ENCODE measurements at regions not wholly inside any gene's neighbourhood (a gene's known extent, or its start where the extent isn't known, plus 50 kb on each side); places are given as distances from the start of the nearest gene placed in this dataset.

GRCh38 chr11:24082241-24082640 is 414.6 kb upstream of the LUZP2 start:
- TF ChIP-seq POLR2A (IDR thresholded peaks at IDR 0.05) (no peak), CTCF (IDR thresholded peaks at IDR 0.05) (no peak), POLR2AphosphoS5 (IDR thresholded peaks at IDR 0.05; ENCODE audit: insufficient read depth in 1 of 2, low read depth in 1 of 2) (no peak)
